H1 (cell line): ENCODE measurements at regions not wholly inside any gene's neighbourhood (a gene's known extent, or its start where the extent isn't known, plus 50 kb on each side); places are given as distances from the start of the nearest gene placed in this dataset.

Source experiments
- CTCF ChIA-PET: fragments of 300-600 bp; sonication (Branson Sonifier 250); formaldehyde crosslinking; loops from one replicate; lab custom pipeline; 2021; ENCODE audit not compliant: partially characterized antibody; lab: Charles Lee
- POLR2A ChIA-PET: fragments of 300-600 bp; sonication (Branson Sonifier 250); formaldehyde crosslinking; loops from one replicate; lab custom pipeline; 2021; ENCODE audit warnings: inconsistent platforms; ENCODE audit not compliant: partially characterized antibody; lab: Charles Lee
- DNase-seq, 2 experiments: peaks; one replicate each; pipeline versions ENCODE4 v3.0.0 to v3.0.0-alpha.2; 2010 to 2022; ENCODE audit warnings: low spot score in 2 of 2, low read depth in 1 of 2, mixed read lengths in 1 of 2
- FAIRE-seq: peaks from 2 replicates; lab custom pipeline; 2011; peaks lifted over from hg19 to GRCh38; lab: Jason Lieb, UNC
- H2AFZ ChIP-seq: 2 replicates; pipeline ENCODE4 v1.8.1; 2012; ENCODE audit warnings: low read length, inconsistent platforms
- H2AK5ac ChIP-seq: 2 replicates; pipeline ENCODE4 v1.6.1; 2013; ENCODE audit warnings: low read depth, low read length
- H2BK120ac ChIP-seq: replicated peaks from 2 replicates; pipeline ENCODE3; 2013; ENCODE audit warnings: low read depth, low read length, inconsistent platforms
- H2BK12ac ChIP-seq: 2 replicates; pipeline ENCODE4 v1.6.1; 2013; ENCODE audit warnings: low read depth, low read length
- H2BK15ac ChIP-seq: 2 replicates; pipeline ENCODE4 v1.6.1; 2013; ENCODE audit warnings: low read length
- H2BK20ac ChIP-seq: 2 replicates; pipeline ENCODE4 v1.6.1; 2013; ENCODE audit warnings: low read length
- H2BK5ac ChIP-seq: 2 replicates; pipeline ENCODE4 v1.6.1; 2013; ENCODE audit warnings: low read depth, low read length
- H3K14ac ChIP-seq: 2 replicates; pipeline ENCODE4 v1.6.1; 2013; ENCODE audit warnings: inconsistent platforms; ENCODE audit not compliant: insufficient read length
- H3K18ac ChIP-seq: 2 replicates; pipeline ENCODE4 v1.6.1; 2013; ENCODE audit warnings: low read length; ENCODE audit errors: extremely low read depth
- H3K23ac ChIP-seq: 2 replicates; pipeline ENCODE4 v1.6.1; 2013; ENCODE audit warnings: inconsistent platforms; ENCODE audit not compliant: insufficient read length
- H3K23me2 ChIP-seq: 2 replicates; pipeline ENCODE4 v1.6.1; 2013; ENCODE audit warnings: low read depth, low read length
- H3K27ac ChIP-seq: 2 replicates; pipeline ENCODE4 v1.6.1; 2011; ENCODE audit warnings: low read depth, low read length, inconsistent platforms
- H3K27me3 ChIP-seq, 4 experiments: replicated peaks in 1 of 4; 1 replicate in 1 of 4; 2 replicates in 3 of 4; pipeline versions ENCODE4 v1.6.1 to v1.8.1; 2011 to 2013; ENCODE audit warnings: low read length in 3 of 4, mild to moderate bottlenecking in 3 of 4, inconsistent platforms in 2 of 4, mixed read lengths in 2 of 4, moderate library complexity in 1 of 4; ENCODE audit not compliant: control insufficient read depth in 3 of 4, insufficient read depth in 3 of 4; ENCODE audit errors: extremely low read depth in 1 of 4
- H3K36me3 ChIP-seq, 4 experiments: 2 replicates each; pipeline versions ENCODE4 v1.6.1 to v1.8.1; 2011 to 2013; ENCODE audit warnings: mild to moderate bottlenecking in 4 of 4, low read length in 3 of 4, moderate library complexity in 2 of 4, control low read depth in 1 of 4, inconsistent platforms in 1 of 4; ENCODE audit not compliant: insufficient read depth in 4 of 4, control insufficient read depth in 2 of 4
- H3K4ac ChIP-seq: replicated peaks from 2 replicates; pipeline ENCODE3; 2013; ENCODE audit warnings: low read length, low read depth, mixed read lengths, inconsistent platforms; ENCODE audit not compliant: insufficient read length
- H3K4me1 ChIP-seq, 4 experiments: replicated peaks in 1 of 4; 1 replicate in 1 of 4; 2 replicates in 3 of 4; pipeline versions ENCODE4 v1.6.1 to v1.8.1; 2011 to 2013; ENCODE audit warnings: low read length in 3 of 4, inconsistent platforms in 2 of 4, mixed read lengths in 1 of 4; ENCODE audit not compliant: insufficient read depth in 4 of 4, control insufficient read depth in 3 of 4
- H3K4me2 ChIP-seq, 2 experiments: 2 replicates each; pipeline versions ENCODE4 v1.6.1 to v1.8.1; 2011 to 2013; ENCODE audit warnings: low read depth in 2 of 2, low read length in 2 of 2, control low read depth in 1 of 2, inconsistent platforms in 1 of 2, mild to moderate bottlenecking in 1 of 2; ENCODE audit not compliant: insufficient read depth in 1 of 2
- H3K4me3 ChIP-seq, 4 experiments: fragments of 200-600, 300-600 bp in 1 of 4; sonication (generic), shearing (Covaris generic), sonication (Bioruptor Twin) in 1 of 4; 2 replicates each; pipeline versions ENCODE4 v1.5.1 to v1.8.1; 2011 to 2016; ENCODE audit warnings: low read length in 4 of 4, low read depth in 3 of 4, control low read depth in 2 of 4, inconsistent platforms in 2 of 4, mild to moderate bottlenecking in 2 of 4, mixed read lengths in 1 of 4, moderate library complexity in 1 of 4; ENCODE audit not compliant: insufficient read depth in 2 of 4; ENCODE audit errors: extremely low read depth in 1 of 4
- H3K56ac ChIP-seq: replicated peaks from 2 replicates; pipeline ENCODE3; 2013; ENCODE audit warnings: low read depth, mild to moderate bottlenecking, mixed read lengths, low read length, inconsistent platforms; ENCODE audit not compliant: insufficient read length
- H3K79me1 ChIP-seq: 2 replicates; pipeline ENCODE4 v1.6.1; 2013; ENCODE audit warnings: low read depth, low read length, control low read depth
- H3K79me2 ChIP-seq, 2 experiments: 2 replicates each; pipeline versions ENCODE4 v1.6.1 to v1.8.1; 2012 to 2013; ENCODE audit warnings: low read length in 2 of 2, mild to moderate bottlenecking in 2 of 2, inconsistent platforms in 1 of 2; ENCODE audit not compliant: insufficient read depth in 2 of 2, control insufficient read depth in 1 of 2
- H3K9ac ChIP-seq, 4 experiments: replicated peaks in 1 of 4; 1 replicate in 1 of 4; 2 replicates in 3 of 4; pipeline versions ENCODE4 v1.6.1 to v1.8.1; 2011 to 2013; ENCODE audit warnings: low read depth in 3 of 4, low read length in 3 of 4, control low read depth in 2 of 4, mild to moderate bottlenecking in 2 of 4, moderate library complexity in 2 of 4, inconsistent platforms in 1 of 4; ENCODE audit errors: extremely low read depth in 1 of 4
- H3K9me3 ChIP-seq, 2 experiments: 2 replicates each; pipeline versions ENCODE4 v1.6.1 to v1.8.1; 2012 to 2013; ENCODE audit warnings: mild to moderate bottlenecking in 2 of 2, moderate library complexity in 2 of 2, control low read depth in 1 of 2, inconsistent platforms in 1 of 2, low read depth in 1 of 2, low read length in 1 of 2, mixed read lengths in 1 of 2; ENCODE audit not compliant: insufficient read depth in 2 of 2
- H4K20me1 ChIP-seq, 2 experiments: replicated peaks in 1 of 2; 2 replicates each; pipeline versions ENCODE3 to v1.8.1; 2011 to 2013; ENCODE audit warnings: inconsistent platforms in 2 of 2, low read length in 2 of 2, mild to moderate bottlenecking in 1 of 2; ENCODE audit not compliant: insufficient read depth in 2 of 2, control insufficient read depth in 1 of 2
- H4K5ac ChIP-seq: 2 replicates; pipeline ENCODE4 v1.6.1; 2013; ENCODE audit warnings: low read length, low read depth, mixed read lengths, inconsistent platforms; ENCODE audit not compliant: insufficient read length
- H4K8ac ChIP-seq: 2 replicates; pipeline ENCODE4 v1.8.0; 2013; ENCODE audit warnings: mild to moderate bottlenecking, moderate library complexity, low read length, inconsistent platforms; ENCODE audit not compliant: insufficient read depth; ENCODE audit errors: extremely low read depth
- H4K91ac ChIP-seq: replicated peaks from 2 replicates; pipeline ENCODE3; 2013; ENCODE audit warnings: low read length, mixed read lengths, inconsistent platforms; ENCODE audit not compliant: insufficient read length
- EZH2 ChIP-seq: fragments of 200-600 bp; sonication (generic); IDR thresholded peaks from 2 replicates; pipeline ENCODE4 v1.7.1; 2012; ENCODE audit warnings: low read depth, mild to moderate bottlenecking, moderate library complexity, low read length, inconsistent platforms; ENCODE audit not compliant: severe bottlenecking
- RXRA ChIP-seq: IDR thresholded peaks from 2 replicates; pipeline ENCODE4 v1.6.1; 2011; ENCODE audit warnings: low read depth, mild to moderate bottlenecking, low read length, moderate library complexity; ENCODE audit not compliant: insufficient read depth
- SP2 ChIP-seq: IDR thresholded peaks from 2 replicates; pipeline ENCODE4 v1.6.1; 2012; ENCODE audit warnings: mild to moderate bottlenecking, low read length, inconsistent platforms
- TAF7 ChIP-seq: optimal IDR thresholded peaks from 2 replicates; pipeline ENCODE3; 2011; ENCODE audit warnings: low read depth, mild to moderate bottlenecking, inconsistent platforms, low read length, moderate library complexity, borderline replicate concordance

GRCh38 chr6:1472643-1473042 lies 83.3 kb downstream of the FOXF2 start:
- FAIRE-seq (no peak), DNase-seq (no peak)
- no peak overlapping the region for H3K56ac ChIP-seq
- CTCF ChIA-PET, result interaction anchor here (2.5 kb wide), 1 partner anchor 8 kb away, joined by 11 read pairs; no protein-coding TSS in a partner anchor
- H4K20me1 ChIP-seq, result no peaks in the 10 kb centered on the region
- no peaks in the 10 kb centered on the region for H3K27me3 ChIP-seq
- H2BK15ac ChIP-seq, result no peak overlapping the region
- POLR2A ChIA-PET, result no interaction called here
- H2BK120ac ChIP-seq, result no peak overlapping the region
- no peak overlapping the region for H4K91ac ChIP-seq
- H3K27ac ChIP-seq, result no peak overlapping the region
- no peak overlapping the region for H2AK5ac ChIP-seq
- no peaks in the 10 kb centered on the region for H3K36me3 ChIP-seq
- no peak overlapping the region for H3K9ac ChIP-seq
- no peak overlapping the region for H3K4me3 ChIP-seq
- no peak overlapping the region for H3K14ac ChIP-seq
- H3K23me2 ChIP-seq, result no peaks in the 10 kb centered on the region; the same call in 1 of the 2 replicates
- H3K79me1 ChIP-seq, result no peaks in the 10 kb centered on the region
- H2BK12ac ChIP-seq, result no peak overlapping the region
- no peak overlapping the region for H3K18ac ChIP-seq
- no peak overlapping the region for H2BK5ac ChIP-seq
- H3K4ac ChIP-seq, result no peak overlapping the region
- TF ChIP-seq TAF7 (no peak), EZH2 (no peak), RXRA (no peak), SP2 (no peak)
- H3K4me2 ChIP-seq, result no peak overlapping the region
- no peaks in the 10 kb centered on the region for H3K9me3 ChIP-seq
- H3K4me1 ChIP-seq, result peaks cover 3 to 7% (median 5%) of the 10 kb centered on the region in 4 experiments; a peak in 6 of 7 replicates
- H3K23ac ChIP-seq, result no peak overlapping the region
- H2BK20ac ChIP-seq, result no peak overlapping the region
- no peak overlapping the region for H4K5ac ChIP-seq
- no peaks in the 10 kb centered on the region for H3K79me2 ChIP-seq
- H4K8ac ChIP-seq, result no peak overlapping the region
- no peak overlapping the region for H2AFZ ChIP-seq
